ENCODE measurements at regions not wholly inside any gene's neighbourhood (a gene's known extent, or its start where the extent isn't known, plus 50 kb on each side); places are given as distances from the start of the nearest gene placed in this dataset.
A peak's percentile ranks its signal among the peaks of the same experiment; 100 is the strongest.

DNA sequence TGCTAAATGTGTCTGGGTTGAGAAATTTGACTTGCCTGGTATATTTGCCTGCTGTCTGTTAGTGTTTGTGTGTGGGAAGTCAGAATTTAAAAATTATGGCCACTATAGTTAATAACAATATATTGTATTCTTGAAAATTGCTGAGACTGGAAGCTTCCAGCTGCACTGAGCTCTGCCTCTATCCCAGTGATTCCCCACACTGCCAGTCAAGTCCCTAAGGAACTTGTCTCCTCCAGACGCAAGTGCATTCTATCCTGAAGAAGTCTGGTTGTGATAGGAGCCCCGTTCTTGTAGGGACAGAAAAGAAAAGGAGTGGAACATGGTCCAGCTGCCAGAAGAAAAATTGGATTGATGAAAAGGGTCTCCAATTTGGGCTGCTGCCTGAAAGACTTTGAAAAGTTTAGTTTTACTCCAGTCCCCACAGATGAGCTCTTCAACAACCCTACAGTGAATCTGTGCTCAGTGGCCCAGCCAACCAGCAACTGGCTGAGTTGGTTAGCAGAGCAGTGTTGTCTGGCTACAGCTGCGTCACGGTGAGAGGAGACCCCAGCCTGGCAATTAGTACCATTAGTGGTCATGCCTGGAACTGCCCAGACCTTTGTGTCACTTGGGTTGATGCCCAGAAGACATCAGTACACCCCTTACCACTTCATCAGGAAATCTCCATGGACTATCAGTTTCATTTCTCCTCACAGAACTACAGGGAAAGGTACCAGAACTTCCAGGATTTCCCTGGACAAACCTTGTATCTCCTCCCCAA is 183.1 kb upstream of the MCHR2 start:
- DNase-seq (ENCODE audit: low spot score), result no peak

- DNase-seq (ENCODE audit: low spot score), result peak; percentile 30
These were observed 182.4 kb upstream of the MCHR2 start for GRCh38 chr6:100176311-100176950.

DNA sequence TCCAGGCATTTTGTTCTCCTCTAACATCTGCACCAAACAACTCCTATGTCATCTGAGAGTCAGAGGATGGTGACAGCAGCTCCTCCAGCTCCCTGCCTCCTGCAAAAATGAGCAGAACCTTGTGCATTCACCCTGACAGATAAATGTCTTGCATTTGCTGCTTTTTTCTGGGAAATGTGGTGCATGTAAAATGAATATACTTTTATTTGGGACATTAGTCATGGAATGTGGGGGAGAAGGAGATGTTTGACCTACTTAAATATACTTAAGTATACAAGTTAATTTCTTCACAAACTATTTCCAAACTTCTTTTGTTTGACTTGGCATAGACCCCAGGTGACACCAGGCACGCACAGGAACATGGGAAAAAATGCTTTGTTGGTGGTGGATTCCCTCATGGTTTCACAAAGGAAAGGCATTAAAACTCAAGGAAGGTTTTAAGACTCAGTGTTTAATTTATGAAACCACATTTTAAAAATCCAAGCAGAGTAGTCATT is 181.8 kb upstream of the MCHR2 start:
- DNase-seq (ENCODE audit: low spot score), result peak; percentile 61

DNA sequence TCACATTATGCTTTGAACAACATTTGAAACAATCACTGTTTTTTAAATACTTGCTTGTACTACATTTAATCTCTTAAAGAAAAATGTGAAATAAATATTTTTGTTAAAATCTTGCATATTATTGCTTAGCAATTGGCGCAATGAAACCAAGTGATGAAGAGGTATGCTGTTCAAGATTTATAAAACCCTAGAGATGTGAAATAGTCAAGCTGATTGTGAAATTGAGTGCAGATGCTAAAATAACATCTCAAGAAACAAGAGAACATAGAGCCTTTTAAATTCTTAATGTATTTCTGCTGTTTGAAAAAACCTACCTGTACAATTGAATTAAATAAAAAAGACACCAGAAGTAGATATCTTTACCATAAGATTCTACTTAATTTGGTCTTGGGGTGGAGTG is 179.2 kb upstream of the MCHR2 start:
- DNase-seq (ENCODE audit: low spot score), result no peak

DNA sequence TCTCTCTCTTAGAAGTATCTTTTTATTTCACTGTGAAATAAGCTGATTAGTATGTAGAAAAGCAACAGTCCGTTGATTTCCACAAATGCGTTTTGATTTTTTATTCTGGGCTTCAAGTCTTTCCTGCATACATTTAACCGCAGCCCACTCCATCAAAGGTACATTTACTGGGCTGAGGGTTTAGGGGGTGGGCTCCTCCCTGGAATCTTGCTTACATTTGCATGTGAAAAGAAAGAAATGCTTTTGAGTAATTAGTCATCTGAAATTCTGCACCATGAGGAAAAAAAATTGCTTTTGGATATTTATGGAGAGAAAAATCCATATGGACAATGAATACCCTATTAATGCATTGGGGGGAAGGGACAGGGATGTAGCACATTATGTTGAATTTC is 178.3 kb upstream of the MCHR2 start:
- DNase-seq (ENCODE audit: low spot score), result no peak

- peak; percentile 45 for DNase-seq (ENCODE audit: low spot score)
These were observed 177.7 kb upstream of the MCHR2 start for GRCh38 chr6:100171533-100172321.

DNA sequence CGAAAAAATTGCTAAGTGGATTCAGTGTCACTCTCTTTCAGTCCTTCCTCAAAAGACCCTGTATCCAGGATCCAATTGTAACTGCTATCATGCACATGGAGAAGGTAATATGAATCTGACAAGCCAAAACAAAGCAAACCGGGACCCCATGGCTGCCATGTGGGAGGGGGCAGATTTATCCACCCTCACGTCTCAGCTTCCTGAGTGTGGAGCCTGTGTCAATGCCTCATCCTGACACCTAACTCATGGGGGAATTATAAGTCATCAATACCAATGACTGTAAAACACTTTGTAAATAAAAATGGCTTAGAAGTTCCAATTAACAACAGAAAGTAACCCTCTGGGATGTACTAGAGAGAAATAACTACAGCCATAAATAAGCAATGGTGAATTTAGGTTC is 174.1 kb upstream of the MCHR2 start:
- no peak for DNase-seq (ENCODE audit: low spot score)

- no peak for DNase-seq (ENCODE audit: low spot score)
These were observed 173.6 kb upstream of the MCHR2 start for GRCh38 chr6:100167585-100167984.

- peak; percentile 26 for DNase-seq (ENCODE audit: low spot score)
These were observed 172.9 kb upstream of the MCHR2 start for GRCh38 chr6:100166956-100167355.

- no peak for DNase-seq (ENCODE audit: low spot score)
These were observed 171.4 kb upstream of the MCHR2 start for GRCh38 chr6:100165442-100165841.

- DNase-seq (ENCODE audit: low spot score), result no peak
These were observed 169.0 kb upstream of the MCHR2 start for GRCh38 chr6:100163035-100163434.

- DNase-seq (ENCODE audit: low spot score), result no peak
These were observed 167.9 kb upstream of the MCHR2 start for GRCh38 chr6:100161782-100162365.

- DNase-seq (ENCODE audit: low spot score), result no peak
These were observed 166.9 kb upstream of the MCHR2 start for GRCh38 chr6:100160930-100161329.

DNA sequence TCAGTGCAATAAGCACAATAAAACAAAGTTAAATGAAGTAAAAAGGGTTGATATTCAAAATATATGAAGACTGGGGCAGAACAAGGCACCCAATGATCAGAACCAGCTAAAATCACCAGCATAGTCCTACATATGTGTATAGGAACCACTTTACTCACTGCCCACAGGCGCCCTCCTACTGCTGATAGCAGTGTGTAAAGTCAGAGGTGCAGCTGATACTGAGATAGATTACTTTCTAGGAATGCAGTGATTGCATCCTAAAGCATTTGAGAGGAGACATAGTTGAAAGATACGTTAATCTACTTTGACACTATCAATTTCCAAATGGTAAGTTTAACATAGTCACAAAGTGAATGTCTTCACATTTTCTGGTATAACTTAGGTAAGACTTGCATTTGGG is 161.1 kb upstream of the MCHR2 start:
- no peak for DNase-seq (ENCODE audit: low spot score)

DNA sequence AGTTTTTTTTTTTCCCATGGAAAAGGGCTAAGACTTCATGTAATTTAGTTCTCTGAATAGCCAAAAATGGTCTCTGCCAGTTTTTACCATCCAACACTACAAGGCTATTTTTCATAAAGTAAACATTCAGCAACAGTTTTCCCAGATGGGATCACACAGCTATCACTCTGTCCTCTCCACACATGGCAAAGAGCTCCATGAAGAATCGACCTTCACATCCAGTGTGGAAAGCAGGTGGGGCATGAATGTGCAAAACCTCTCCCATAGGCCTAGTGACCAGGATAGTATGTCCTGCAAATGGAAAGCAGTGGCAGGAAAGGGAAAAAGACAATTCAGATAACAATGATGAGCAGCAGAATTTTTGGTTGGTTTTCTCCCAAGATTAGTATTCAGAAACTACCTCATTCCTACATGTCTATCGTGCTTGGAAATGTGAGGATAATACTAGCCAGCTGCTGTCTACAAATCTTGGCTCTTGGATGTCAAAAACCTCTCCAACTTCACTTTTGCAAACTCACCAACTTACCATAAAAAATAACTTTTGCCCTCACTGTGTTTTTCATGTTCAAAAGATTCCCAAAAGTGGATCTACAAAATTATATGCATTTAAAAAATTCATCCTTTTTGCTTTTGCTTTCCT is 159.7 kb upstream of the MCHR2 start:
- no peak for DNase-seq (ENCODE audit: low spot score)

- no peak for DNase-seq (ENCODE audit: low spot score)
These were observed 158.2 kb upstream of the MCHR2 start for GRCh38 chr6:100152201-100152600.

- DNase-seq (ENCODE audit: low spot score), result no peak
These were observed 151.0 kb upstream of the MCHR2 start for GRCh38 chr6:100144991-100145390.

- DNase-seq (ENCODE audit: low spot score), result no peak
These were observed 144.5 kb upstream of the MCHR2 start for GRCh38 chr6:100138346-100139022.

- no peak for DNase-seq (ENCODE audit: low spot score)
These were observed 143.7 kb upstream of the MCHR2 start for GRCh38 chr6:100137759-100138158.

- DNase-seq (ENCODE audit: low spot score), result no peak
These were observed 142.6 kb upstream of the MCHR2 start for GRCh38 chr6:100136590-100136989.

- no peak for DNase-seq (ENCODE audit: low spot score)
These were observed 142.0 kb upstream of the MCHR2 start for GRCh38 chr6:100135977-100136376.

All from GM03348 (cell line).